ENCODE measurements at regions not wholly inside any gene's neighbourhood (a gene's known extent, or its start where the extent isn't known, plus 50 kb on each side); places are given as distances from the start of the nearest gene placed in this dataset.

DNA sequence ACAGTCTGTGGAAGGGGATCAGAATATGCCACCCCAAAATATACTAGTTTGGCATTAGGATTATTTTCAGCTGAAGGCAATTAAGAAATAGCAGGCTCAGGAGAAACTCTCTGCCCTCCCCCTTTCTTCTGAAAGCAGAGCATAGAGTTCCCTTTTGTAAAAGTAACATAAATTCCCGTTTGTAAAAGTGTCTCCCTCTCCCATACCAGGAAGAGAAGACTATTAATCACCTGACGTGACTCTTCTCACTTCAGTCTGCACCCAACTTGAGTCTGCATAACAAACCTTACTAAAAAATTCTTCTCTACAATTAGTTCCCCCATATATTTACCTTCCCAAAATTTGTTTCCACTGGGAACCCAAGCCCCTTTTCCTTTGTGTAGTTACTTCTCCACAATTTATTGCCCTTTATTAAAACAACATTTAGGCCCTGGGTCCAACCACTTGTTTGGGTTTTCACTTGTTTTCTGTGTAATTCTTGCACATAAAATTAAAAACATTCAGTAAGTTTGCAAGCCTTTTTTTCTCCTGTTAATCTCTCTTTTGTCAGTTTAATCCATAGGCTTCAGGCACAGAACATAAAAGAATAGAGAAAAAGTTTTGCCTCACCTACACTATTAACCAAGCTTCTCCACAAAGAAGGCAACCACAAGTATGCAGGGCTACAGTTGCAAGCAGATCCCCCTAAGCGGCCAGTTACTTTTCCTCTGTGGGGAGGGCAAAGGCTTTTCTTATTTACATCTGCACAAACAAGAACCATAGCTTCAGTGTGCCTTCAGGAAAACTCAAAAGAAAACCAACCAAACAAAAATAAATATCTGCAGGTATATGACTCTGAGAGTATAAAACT lies 73.8 kb upstream of the EPCAM start:
- Histone ChIP-seq H3K27ac (ENCODE audit: low read depth, low read length) (no peak overlapping the region), H3K27me3 (ENCODE audit: control insufficient read depth, insufficient read depth, low read length, poor library complexity, severe bottlenecking) (peaks cover 3% of the 10 kb centered on the region), H3K36me3 (ENCODE audit: control insufficient read depth, insufficient read depth, low read length) (no peaks in the 10 kb centered on the region), H3K9ac (ENCODE audit: extremely low read depth, low read length, poor library complexity, severe bottlenecking) (no peak overlapping the region), H3K4me1 (ENCODE audit: control insufficient read depth, insufficient read depth, low read length) (no peaks in the 10 kb centered on the region), H3K9me3 (ENCODE audit: control insufficient read depth, low read length) (no peaks in the 10 kb centered on the region), H3K4me3 (ENCODE audit: low read length) (no peak overlapping the region)
- H3K9me3 Mint-ChIP-seq = no peaks in the 10 kb centered on the region
- H3K27me3 Mint-ChIP-seq (ENCODE audit: insufficient read depth) = peaks cover 34% of the 10 kb centered on the region
- WGBS, 2 experiments (ENCODE audit: insufficient coverage in 1 of 2, insufficient read length in 1 of 2) = 61 to 74% methylated on average over 2 to 3 of the region's 3 CpGs
- H3K36me3 Mint-ChIP-seq (ENCODE audit: low read depth) = no peaks in the 10 kb centered on the region
- H3K27ac Mint-ChIP-seq = no peak overlapping the region
- H3K4me1 Mint-ChIP-seq = peaks cover 2% of the 10 kb centered on the region
- no peak for DNase-seq
- TF ChIP-seq, protein P1, sequence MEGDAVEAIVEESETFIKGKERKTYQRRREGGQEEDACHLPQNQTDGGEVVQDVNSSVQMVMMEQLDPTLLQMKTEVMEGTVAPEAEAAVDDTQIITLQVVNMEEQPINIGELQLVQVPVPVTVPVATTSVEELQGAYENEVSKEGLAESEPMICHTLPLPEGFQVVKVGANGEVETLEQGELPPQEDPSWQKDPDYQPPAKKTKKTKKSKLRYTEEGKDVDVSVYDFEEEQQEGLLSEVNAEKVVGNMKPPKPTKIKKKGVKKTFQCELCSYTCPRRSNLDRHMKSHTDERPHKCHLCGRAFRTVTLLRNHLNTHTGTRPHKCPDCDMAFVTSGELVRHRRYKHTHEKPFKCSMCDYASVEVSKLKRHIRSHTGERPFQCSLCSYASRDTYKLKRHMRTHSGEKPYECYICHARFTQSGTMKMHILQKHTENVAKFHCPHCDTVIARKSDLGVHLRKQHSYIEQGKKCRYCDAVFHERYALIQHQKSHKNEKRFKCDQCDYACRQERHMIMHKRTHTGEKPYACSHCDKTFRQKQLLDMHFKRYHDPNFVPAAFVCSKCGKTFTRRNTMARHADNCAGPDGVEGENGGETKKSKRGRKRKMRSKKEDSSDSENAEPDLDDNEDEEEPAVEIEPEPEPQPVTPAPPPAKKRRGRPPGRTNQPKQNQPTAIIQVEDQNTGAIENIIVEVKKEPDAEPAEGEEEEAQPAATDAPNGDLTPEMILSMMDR (conservative IDR thresholded peaks at IDR 0.05) = no peak
- no peak overlapping the region for H3K4me3 Mint-ChIP-seq

DNA sequence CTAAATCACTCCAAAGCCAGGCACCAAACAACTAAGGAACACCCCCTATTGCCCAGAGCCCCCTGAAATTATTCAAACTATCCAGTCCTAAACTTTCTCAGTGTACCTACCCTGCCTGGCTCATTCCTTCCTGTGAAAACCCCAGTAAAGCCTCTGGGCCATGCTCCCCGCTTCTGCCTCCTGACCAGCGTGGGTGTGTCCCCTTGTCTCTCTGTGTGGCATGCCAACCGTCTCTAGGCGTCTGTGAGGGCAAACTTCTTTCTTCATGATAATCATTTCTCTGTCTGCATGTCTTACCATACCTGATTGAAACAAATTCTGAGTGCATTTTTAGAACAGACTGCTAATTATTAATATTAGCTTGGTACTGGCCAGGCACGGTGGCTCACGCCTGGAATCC lies 75.1 kb upstream of the EPCAM start:
- H3K36me3 ChIP-seq (ENCODE audit: control insufficient read depth, insufficient read depth, low read length) = no peaks in the 10 kb centered on the region
- Mint-ChIP-seq H3K36me3 (ENCODE audit: low read depth) (no peaks in the 10 kb centered on the region), H3K4me3 (no peak overlapping the region), H3K9me3 (no peaks in the 10 kb centered on the region), H3K27ac (no peak overlapping the region), H3K27me3 (ENCODE audit: insufficient read depth) (peaks cover 25% of the 10 kb centered on the region), H3K4me1 (no peaks in the 10 kb centered on the region)
- H3K4me3 ChIP-seq (ENCODE audit: low read length) = no peak overlapping the region
- DNase-seq = no peak
- H3K27ac ChIP-seq (ENCODE audit: low read depth, low read length) = no peak overlapping the region
- no peaks in the 10 kb centered on the region for H3K9me3 ChIP-seq (ENCODE audit: control insufficient read depth, low read length)
- no peak overlapping the region for H3K9ac ChIP-seq (ENCODE audit: extremely low read depth, low read length, poor library complexity, severe bottlenecking)
- no peaks in the 10 kb centered on the region for H3K4me1 ChIP-seq (ENCODE audit: control insufficient read depth, insufficient read depth, low read length)
- 92 to 94% methylated on average over 4 to 6 of the region's 6 CpGs for WGBS, 2 experiments (ENCODE audit: insufficient coverage in 1 of 2, insufficient read length in 1 of 2)
- H3K27me3 ChIP-seq (ENCODE audit: control insufficient read depth, insufficient read depth, low read length, poor library complexity, severe bottlenecking) = no peaks in the 10 kb centered on the region
- TF ChIP-seq, protein P1 (conservative IDR thresholded peaks at IDR 0.05) = no peak

DNA sequence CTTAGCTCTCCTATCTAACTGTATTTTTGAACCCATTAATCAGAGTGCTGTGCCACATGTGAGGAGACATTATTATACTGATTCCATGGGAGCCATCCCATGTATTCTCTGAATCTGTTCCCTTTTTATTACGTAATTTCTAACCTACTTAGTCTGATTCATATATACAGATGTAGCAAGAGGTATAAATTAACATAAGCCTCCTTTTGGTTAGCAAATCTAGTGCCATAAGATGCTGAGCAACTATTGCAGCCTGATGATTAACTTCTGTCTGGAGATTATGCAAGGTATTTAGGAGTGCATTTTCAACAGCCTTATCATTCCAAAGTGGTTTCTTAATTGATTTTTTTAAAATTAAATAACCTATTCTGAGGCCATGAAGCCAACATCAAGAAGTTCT lies 80.2 kb upstream of the EPCAM start:
- H3K27me3 ChIP-seq (ENCODE audit: control insufficient read depth, insufficient read depth, low read length, poor library complexity, severe bottlenecking) = no peaks in the 10 kb centered on the region
- no peak overlapping the region for H3K9ac ChIP-seq (ENCODE audit: extremely low read depth, low read length, poor library complexity, severe bottlenecking)
- H3K36me3 ChIP-seq (ENCODE audit: control insufficient read depth, insufficient read depth, low read length) = no peaks in the 10 kb centered on the region
- TF ChIP-seq, protein P1 (conservative IDR thresholded peaks at IDR 0.05) = no peak
- H3K27ac ChIP-seq (ENCODE audit: low read depth, low read length) = no peak overlapping the region
- Mint-ChIP-seq H3K9me3 (peaks cover 17% of the 10 kb centered on the region), H3K4me3 (no peak overlapping the region), H3K36me3 (ENCODE audit: low read depth) (no peaks in the 10 kb centered on the region), H3K4me1 (peaks cover 3% of the 10 kb centered on the region), H3K27me3 (ENCODE audit: insufficient read depth) (peaks cover 4% of the 10 kb centered on the region), H3K27ac (no peak overlapping the region)
- no peak for DNase-seq
- H3K9me3 ChIP-seq (ENCODE audit: control insufficient read depth, low read length) = peaks cover 31% of the 10 kb centered on the region
- H3K4me3 ChIP-seq (ENCODE audit: low read length) = no peak overlapping the region
- 100% methylated on average over 1 of the region's 1 CpG; no CpG with 5 or more reads in 1 of the 2 experiments for WGBS, 2 experiments (ENCODE audit: insufficient coverage in 1 of 2, insufficient read length in 1 of 2)
- no peaks in the 10 kb centered on the region for H3K4me1 ChIP-seq (ENCODE audit: control insufficient read depth, insufficient read depth, low read length)

Measured in endodermal cell (in vitro differentiated cells).